Psoas muscle (tissue), 7 donors: ENCODE measurements at regions not wholly inside any gene's neighbourhood (a gene's known extent, or its start where the extent isn't known, plus 50 kb on each side); places are given as distances from the start of the nearest gene placed in this dataset.

Source experiments
- ATAC-seq, 4 donors: fragments of 200-7000 bp; cut with Tn5 transposase; one replicate each; pipeline ENCODE4 v1.9.1; 2020; ENCODE audit warnings: moderate library complexity in 3 of 4, mild to moderate bottlenecking in 2 of 4
- DNase-seq, 2 donors: peaks; one replicate each; pipeline ENCODE4 v3.0.0-alpha.2; 2020
- H3K27ac ChIP-seq: fragments of 200-600 bp; one replicate; pipeline ENCODE4 v1.8.0; 2022
- H3K27me3 ChIP-seq, 3 donors: fragments of 200-600 bp in 1 of 3; one replicate each; pipeline versions ENCODE4 v1.6.1 to v1.8.0; 2013 to 2022; ENCODE audit warnings: low read length in 2 of 3, mild to moderate bottlenecking in 2 of 3, moderate library complexity in 1 of 3; ENCODE audit not compliant: insufficient read depth in 3 of 3
- H3K36me3 ChIP-seq, 2 donors: fragments of 200-600 bp in 1 of 2; one replicate each; pipeline versions ENCODE4 v1.6.1 to v1.8.0; 2013 to 2022; ENCODE audit warnings: low read depth in 1 of 2, mild to moderate bottlenecking in 1 of 2, moderate library complexity in 1 of 2; ENCODE audit not compliant: insufficient read depth in 1 of 2
- H3K4me1 ChIP-seq: fragments of 200-600 bp; one replicate; pipeline ENCODE4 v1.8.0; 2022
- H3K4me3 ChIP-seq: fragments of 200-600 bp; one replicate; pipeline ENCODE4 v1.8.0; 2022; ENCODE audit warnings: mild to moderate bottlenecking
- H3K9me3 ChIP-seq: fragments of 200-600 bp; one replicate; pipeline ENCODE4 v1.8.0; 2022
- WGBS, 3 donors: extraction: QIAGEN DNeasy Blood & Tissue Kit; methylation state at CpG; one replicate each; pipeline versions ENCODE4 v1.1.6 to v1.1.7; 2013; 5-methylcytosine and 5-hydroxymethylcytosine counted together
- intact Hi-C, 2 donors: fragments of 100-400 bp; cut with DNase I; formaldehyde crosslinking; loops; one replicate each; pipeline versions ENCODE4 v1.11.0 to v1.14.2; 2022
- TF ChIP-seq, protein P1 (sequence below): fragments of 200-600 bp; IDR thresholded peaks from one replicate; pipeline ENCODE4 v1.8.0; 2022; ENCODE audit warnings: antibody characterized with exemption
- donor health status: healthy with polysubstance abuse.
- donor health status: DM: no; HTN: no; CAD: no; lungs with moderate emphysema.
- donor health status: Bipolar disorder and iron deficiency.
- donor health status: healthy.
- donor health status: DM: yes; HTN: yes; CAD: no.
- donor health status: DM: no; HTN: no; CAD: no.
- donor health status: DM: yes; HTN: yes; CAD: no.

DNA sequence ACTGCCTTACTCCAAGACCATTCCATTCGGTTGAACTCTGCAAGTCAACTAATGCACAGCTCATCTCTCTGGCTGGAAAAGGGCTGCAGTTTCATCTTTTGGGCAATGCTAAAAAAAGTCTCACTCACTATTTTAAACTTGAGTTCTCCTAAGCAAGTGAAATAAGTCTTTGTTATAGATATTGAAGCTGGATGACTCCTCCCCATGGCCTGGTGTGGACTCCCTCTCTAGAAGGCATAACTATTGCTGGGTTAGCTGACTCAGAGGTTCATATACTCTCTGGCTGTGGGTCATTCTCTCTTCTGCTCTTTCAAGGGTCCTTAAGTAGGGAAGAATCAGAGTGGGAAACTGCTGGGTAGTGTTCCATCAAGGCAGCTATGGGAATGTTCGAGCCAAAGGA, 88.0 kb downstream of the XCL2 start:
- no peaks in the 10 kb centered on the region for H3K27me3 ChIP-seq
- no peaks in the 10 kb centered on the region for H3K36me3 ChIP-seq
- H3K4me1 ChIP-seq, result no peaks in the 10 kb centered on the region
- TF ChIP-seq, protein P1, sequence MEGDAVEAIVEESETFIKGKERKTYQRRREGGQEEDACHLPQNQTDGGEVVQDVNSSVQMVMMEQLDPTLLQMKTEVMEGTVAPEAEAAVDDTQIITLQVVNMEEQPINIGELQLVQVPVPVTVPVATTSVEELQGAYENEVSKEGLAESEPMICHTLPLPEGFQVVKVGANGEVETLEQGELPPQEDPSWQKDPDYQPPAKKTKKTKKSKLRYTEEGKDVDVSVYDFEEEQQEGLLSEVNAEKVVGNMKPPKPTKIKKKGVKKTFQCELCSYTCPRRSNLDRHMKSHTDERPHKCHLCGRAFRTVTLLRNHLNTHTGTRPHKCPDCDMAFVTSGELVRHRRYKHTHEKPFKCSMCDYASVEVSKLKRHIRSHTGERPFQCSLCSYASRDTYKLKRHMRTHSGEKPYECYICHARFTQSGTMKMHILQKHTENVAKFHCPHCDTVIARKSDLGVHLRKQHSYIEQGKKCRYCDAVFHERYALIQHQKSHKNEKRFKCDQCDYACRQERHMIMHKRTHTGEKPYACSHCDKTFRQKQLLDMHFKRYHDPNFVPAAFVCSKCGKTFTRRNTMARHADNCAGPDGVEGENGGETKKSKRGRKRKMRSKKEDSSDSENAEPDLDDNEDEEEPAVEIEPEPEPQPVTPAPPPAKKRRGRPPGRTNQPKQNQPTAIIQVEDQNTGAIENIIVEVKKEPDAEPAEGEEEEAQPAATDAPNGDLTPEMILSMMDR, result no peak
- no peak for DNase-seq
- intact Hi-C loops, result no loop called here
- ATAC-seq, result no peak
- H3K27ac ChIP-seq, result no peak overlapping the region
- 90 to 93% (median 92%) methylated on average over 2 of the region's 2 CpGs for WGBS, 3 donors
- peaks cover 5% of the 10 kb centered on the region for H3K9me3 ChIP-seq
- no peak overlapping the region for H3K4me3 ChIP-seq

DNA sequence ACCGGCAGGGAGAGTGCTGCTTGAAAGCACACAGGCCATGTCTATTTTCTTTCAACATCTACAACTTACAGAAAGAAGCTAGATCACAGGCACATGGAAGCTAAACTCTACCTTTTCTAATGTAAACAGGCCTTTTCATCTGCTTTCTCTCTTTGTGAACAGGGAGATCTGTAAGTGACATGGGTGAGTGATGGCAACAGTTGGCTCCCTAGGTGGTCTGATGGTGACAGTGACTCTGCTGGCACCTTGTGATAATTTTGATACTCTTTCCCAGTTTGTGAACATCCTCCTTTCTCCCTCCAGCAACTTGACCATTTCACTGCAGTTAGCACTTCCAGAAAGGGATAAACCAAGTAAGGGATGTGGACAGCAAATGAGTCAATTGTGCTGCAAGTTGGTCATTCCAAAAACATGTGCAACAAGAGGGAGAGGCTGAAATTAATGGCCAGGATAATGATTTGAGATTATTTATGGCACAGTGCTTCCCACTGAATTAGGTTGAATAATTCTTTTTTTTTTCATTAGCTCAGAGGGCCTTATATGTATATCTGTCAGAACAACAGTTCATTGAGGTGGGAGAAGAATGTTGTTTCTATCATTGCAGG, 89.5 kb downstream of the XCL2 start:
- no peaks in the 10 kb centered on the region for H3K4me1 ChIP-seq
- H3K27me3 ChIP-seq, result no peaks in the 10 kb centered on the region
- DNase-seq (no peak), ATAC-seq (no peak)
- no peak overlapping the region for H3K27ac ChIP-seq
- no peaks in the 10 kb centered on the region for H3K36me3 ChIP-seq
- H3K9me3 ChIP-seq, result peaks cover 5% of the 10 kb centered on the region
- intact Hi-C loops, result no loop called here
- 25 to 54% (median 38%) methylated on average over 1 of the region's 1 CpG for WGBS, 3 donors
- TF ChIP-seq, protein P1, result no peak
- no peak overlapping the region for H3K4me3 ChIP-seq

DNA sequence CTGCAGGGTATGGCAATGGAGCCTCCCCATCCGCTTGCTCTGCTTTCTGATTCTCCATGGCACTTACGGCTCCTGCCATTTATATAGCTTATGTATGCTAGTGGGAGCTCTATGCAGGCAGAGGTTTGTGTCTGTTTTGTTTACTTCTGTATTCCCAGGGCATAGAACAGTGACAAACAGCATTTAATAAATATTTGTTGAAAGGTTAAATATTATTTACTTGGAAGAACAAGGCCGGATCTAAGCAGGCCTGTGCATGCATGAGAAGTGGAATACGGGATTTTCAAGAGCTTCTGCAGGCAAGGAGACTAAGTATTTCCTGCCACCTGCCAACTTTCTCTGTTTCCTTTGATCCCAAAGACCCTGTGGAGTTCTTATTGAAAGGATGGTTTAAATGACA, 90.7 kb downstream of the XCL2 start:
- Histone ChIP-seq H3K27me3 (no peaks in the 10 kb centered on the region), H3K36me3 (no peaks in the 10 kb centered on the region), H3K27ac (no peak overlapping the region), H3K4me3 (no peak overlapping the region), H3K9me3 (peaks cover 5% of the 10 kb centered on the region), H3K4me1 (no peaks in the 10 kb centered on the region)
- ATAC-seq, result no peak
- intact Hi-C loops, result no loop called here
- TF ChIP-seq, protein P1, result no peak
- 88 to 96% (median 95%) methylated on average over 4 of the region's 4 CpGs for WGBS, 3 donors
- DNase-seq, result no peak

DNA sequence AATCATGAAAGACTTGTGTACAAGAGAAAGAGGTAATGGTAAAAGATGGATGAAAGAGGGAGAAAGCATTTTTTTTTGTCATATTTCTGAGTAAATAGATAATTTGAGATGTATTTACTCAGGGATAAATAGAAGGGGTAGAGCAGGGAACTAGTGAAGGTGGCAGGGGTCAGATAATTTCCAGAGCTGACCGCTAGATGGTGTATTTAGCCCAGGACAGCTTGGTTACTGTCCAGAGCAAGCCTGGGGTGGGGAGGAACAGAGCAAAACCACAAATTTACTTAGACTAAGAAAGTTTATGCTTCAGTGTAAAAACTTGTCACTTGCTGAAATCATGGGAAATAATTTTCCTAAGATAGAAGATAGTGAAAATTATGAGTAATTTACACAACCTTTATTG, 91.5 kb downstream of the XCL2 start:
- DNase-seq, result no peak
- H3K9me3 ChIP-seq, result peaks cover 5% of the 10 kb centered on the region

More for the DNA sequence above, 91.5 kb downstream of the XCL2 start:
- WGBS, 3 donors, result 61 to 74% (median 67%) methylated on average over 1 of the region's 1 CpG
- no peaks in the 10 kb centered on the region for H3K4me1 ChIP-seq
- no peaks in the 10 kb centered on the region for H3K27me3 ChIP-seq
- intact Hi-C loops, result no loop called here
- TF ChIP-seq, protein P1, result no peak
- H3K4me3 ChIP-seq, result no peak overlapping the region
- H3K36me3 ChIP-seq, result no peaks in the 10 kb centered on the region
- H3K27ac ChIP-seq, result no peak overlapping the region
- no peak for ATAC-seq
